GM21529 (cell line): ENCODE measurements at regions not wholly inside any gene's neighbourhood (a gene's known extent, or its start where the extent isn't known, plus 50 kb on each side); places are given as distances from the start of the nearest gene placed in this dataset.

Experiments used
- ATAC-seq: cut with Tn5 transposase; IDR thresholded peaks from one replicate; pipeline ENCODE4 v1.9.1; 2021; ENCODE audit not compliant: unreplicated experiment

GRCh38 chr2:67268797-67269196 lies 128.3 kb upstream of the ETAA1 start:
- no peak for ATAC-seq

- no peak for ATAC-seq
These were observed 124.9 kb upstream of the ETAA1 start for GRCh38 chr2:67272195-67272594.

GRCh38 chr2:67277450-67277849 lies 119.7 kb upstream of the ETAA1 start:
- no peak for ATAC-seq

- ATAC-seq: no peak
These were observed 116.0 kb upstream of the ETAA1 start for GRCh38 chr2:67281101-67281500.

- no peak for ATAC-seq
These were observed 113.5 kb upstream of the ETAA1 start for GRCh38 chr2:67283641-67284040.

- ATAC-seq: no peak
These were observed 110.0 kb upstream of the ETAA1 start for GRCh38 chr2:67286981-67287759.

- ATAC-seq: no peak
These were observed 107.9 kb upstream of the ETAA1 start for GRCh38 chr2:67289271-67289670.

GRCh38 chr2:67289921-67290371 lies 107.2 kb upstream of the ETAA1 start:
- ATAC-seq: no peak

- no peak for ATAC-seq
These were observed 106.5 kb upstream of the ETAA1 start for GRCh38 chr2:67290451-67291290.

GRCh38 chr2:67294218-67294617 lies 102.9 kb upstream of the ETAA1 start:
- ATAC-seq: no peak

GRCh38 chr2:67295406-67295805 lies 101.7 kb upstream of the ETAA1 start:
- no peak for ATAC-seq

GRCh38 chr2:67295851-67296250 lies 101.3 kb upstream of the ETAA1 start:
- ATAC-seq: no peak

GRCh38 chr2:67304300-67304890 lies 92.7 kb upstream of the ETAA1 start:
- ATAC-seq: no peak

GRCh38 chr2:67309281-67309680 lies 87.9 kb upstream of the ETAA1 start:
- no peak for ATAC-seq

GRCh38 chr2:67311536-67311935 lies 85.6 kb upstream of the ETAA1 start:
- ATAC-seq: no peak

- no peak for ATAC-seq
These were observed 84.3 kb upstream of the ETAA1 start for GRCh38 chr2:67312871-67313270.

GRCh38 chr2:67313536-67313935 lies 83.6 kb upstream of the ETAA1 start:
- ATAC-seq: no peak

- ATAC-seq: no peak
These were observed 79.1 kb upstream of the ETAA1 start for GRCh38 chr2:67318031-67318430.

GRCh38 chr2:67318563-67318962 lies 78.6 kb upstream of the ETAA1 start:
- ATAC-seq: no peak

- ATAC-seq: no peak
These were observed 78.1 kb upstream of the ETAA1 start for GRCh38 chr2:67318993-67319481.

- no peak for ATAC-seq
These were observed 76.1 kb upstream of the ETAA1 start for GRCh38 chr2:67320861-67321587.
